GM19025 (cell line): ENCODE measurements at regions not wholly inside any gene's neighbourhood (a gene's known extent, or its start where the extent isn't known, plus 50 kb on each side); places are given as distances from the start of the nearest gene placed in this dataset.
"Not testable (repeated sequence)": the region's sequence is repeated elsewhere in the genome, so short reads cannot be mapped to it uniquely, and the experiment has no call there.

Source experiments
- ATAC-seq: cut with Tn5 transposase; IDR thresholded peaks from one replicate; pipeline ENCODE4 v1.9.1; 2021; ENCODE audit warnings: mild to moderate bottlenecking, low read depth, moderate library complexity; ENCODE audit not compliant: unreplicated experiment

- ATAC-seq: no peak
These were observed 1139.3 kb downstream of the DIAPH3 start for GRCh38 chr13:59024434-59024833.

- no peak for ATAC-seq
These were observed 1129.5 kb downstream of the DIAPH3 start for GRCh38 chr13:59034198-59034597.

- no peak for ATAC-seq
These were observed 1124.9 kb downstream of the DIAPH3 start for GRCh38 chr13:59038824-59039223.

GRCh38 chr13:59043016-59043415 lies 1120.7 kb downstream of the DIAPH3 start:
- ATAC-seq: no peak

- ATAC-seq: no peak
These were observed 1116.2 kb downstream of the DIAPH3 start for GRCh38 chr13:59047546-59047945.

GRCh38 chr13:59061621-59062020 lies 1102.1 kb downstream of the DIAPH3 start:
- no peak for ATAC-seq

- no peak for ATAC-seq
These were observed 1099.7 kb downstream of the DIAPH3 start for GRCh38 chr13:59064042-59064441.

- ATAC-seq: not testable (repeated sequence)
These were observed 1087.3 kb downstream of the DIAPH3 start for GRCh38 chr13:59076386-59076785.

- no peak for ATAC-seq
These were observed 1077.6 kb downstream of the DIAPH3 start for GRCh38 chr13:59086147-59086546.

GRCh38 chr13:59088716-59089115 lies 1075.0 kb downstream of the DIAPH3 start:
- no peak for ATAC-seq

GRCh38 chr13:59094181-59094580 lies 1069.5 kb downstream of the DIAPH3 start:
- ATAC-seq: no peak

- no peak for ATAC-seq
These were observed 1064.3 kb downstream of the DIAPH3 start for GRCh38 chr13:59099182-59099974.

- no peak for ATAC-seq
These were observed 1060.5 kb downstream of the DIAPH3 start for GRCh38 chr13:59103004-59103768.

- ATAC-seq: no peak
These were observed 1052.0 kb downstream of the DIAPH3 start for GRCh38 chr13:59111751-59112171.

- ATAC-seq: no peak
These were observed 1051.5 kb downstream of the DIAPH3 start for GRCh38 chr13:59112221-59112718.

GRCh38 chr13:59119475-59119874 lies 1044.3 kb downstream of the DIAPH3 start:
- ATAC-seq: no peak

- no peak for ATAC-seq
These were observed 1043.4 kb downstream of the DIAPH3 start for GRCh38 chr13:59120297-59120843.

- ATAC-seq: no peak
These were observed 1042.2 kb downstream of the DIAPH3 start for GRCh38 chr13:59121507-59121906.

GRCh38 chr13:59126474-59126873 lies 1037.3 kb downstream of the DIAPH3 start:
- no peak for ATAC-seq

GRCh38 chr13:59133903-59134302 lies 1029.8 kb downstream of the DIAPH3 start:
- ATAC-seq: no peak

GRCh38 chr13:59144700-59145099 lies 1019.0 kb downstream of the DIAPH3 start:
- ATAC-seq: no peak
